ENCODE measurements at regions not wholly inside any gene's neighbourhood (a gene's known extent, or its start where the extent isn't known, plus 50 kb on each side); places are given as distances from the start of the nearest gene placed in this dataset.

DNA sequence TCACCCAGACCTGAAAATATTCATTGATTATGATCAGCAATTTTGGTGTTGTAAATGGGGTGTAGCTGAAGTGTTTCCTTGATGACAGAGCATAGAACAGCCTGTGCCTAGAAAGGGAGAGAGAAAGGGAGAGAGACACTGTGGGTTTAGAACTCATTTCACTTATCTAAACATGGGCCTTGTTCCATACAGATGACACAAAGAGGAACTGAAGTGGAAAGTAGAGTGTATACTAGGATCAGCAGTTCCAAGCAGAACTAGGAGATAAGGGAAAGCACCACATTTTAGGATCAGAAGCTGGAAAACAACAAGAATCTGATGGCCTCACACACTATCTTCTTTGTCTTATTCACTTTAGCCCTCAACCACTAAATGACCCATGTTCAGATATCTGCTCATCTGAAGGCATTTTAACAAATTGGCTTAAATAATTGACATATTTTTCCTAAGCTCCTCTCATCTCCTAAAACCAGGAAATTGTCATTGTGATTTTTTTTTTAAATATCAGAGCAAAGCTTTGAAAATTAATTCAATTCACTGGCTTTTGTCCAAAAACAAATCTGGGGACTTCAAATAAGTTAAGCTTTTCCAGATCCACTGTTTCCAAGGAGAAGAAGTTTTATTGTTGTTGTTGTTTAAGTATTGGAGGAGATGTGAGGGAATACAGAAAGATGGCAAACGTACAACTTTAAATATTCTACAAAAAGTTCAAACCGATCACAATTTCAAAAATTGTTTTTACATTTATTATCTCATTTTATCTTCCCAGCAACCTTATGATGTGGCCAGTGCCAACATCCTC is 103.8 kb downstream of the LYPLAL1 start:
- DNase-seq (ENCODE audit: low read depth, low spot score), result no peak

GRCh38 chr1:219276049-219276738 is 102.5 kb downstream of the LYPLAL1 start:
- DNase-seq (ENCODE audit: low read depth, low spot score), result no peak

GRCh38 chr1:219273088-219273686 is 99.5 kb downstream of the LYPLAL1 start:
- DNase-seq (ENCODE audit: low read depth, low spot score), result no peak

DNA sequence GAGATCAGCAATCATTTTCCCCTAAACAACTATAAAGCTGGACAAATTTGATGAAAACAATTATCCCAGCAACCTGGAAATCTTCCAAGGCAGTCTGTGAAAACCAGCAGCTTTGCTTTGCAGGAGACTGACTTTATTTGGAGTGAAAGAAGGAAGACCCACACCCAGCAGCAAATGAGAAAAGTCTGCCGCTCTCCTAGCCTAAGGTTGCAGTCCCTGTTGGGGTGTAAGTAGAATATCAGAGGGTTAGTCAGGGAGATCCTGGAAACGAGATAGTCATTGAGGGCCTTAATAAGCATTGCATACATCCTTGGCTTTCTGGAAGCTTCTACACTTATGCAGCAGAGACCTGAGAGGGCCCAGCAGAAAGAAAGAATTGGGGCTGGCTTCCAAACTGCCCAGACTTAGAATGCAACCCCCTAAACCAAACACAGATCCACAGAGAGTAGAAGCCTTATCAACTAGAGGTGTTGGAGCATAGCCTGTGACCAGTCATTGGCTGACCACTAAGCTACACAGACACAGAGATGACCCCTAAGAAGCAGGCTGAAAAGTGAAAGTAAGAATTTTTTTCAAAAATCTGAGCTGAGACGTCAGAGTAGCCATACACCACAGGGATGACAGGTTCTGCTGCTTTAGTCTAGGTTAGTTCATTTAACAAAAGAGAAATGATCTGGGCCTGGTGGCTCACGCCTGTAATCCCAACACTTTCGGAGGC is 98.3 kb downstream of the LYPLAL1 start:
- DNase-seq (ENCODE audit: low read depth, low spot score), result no peak

GRCh38 chr1:219269171-219269570 is 95.5 kb downstream of the LYPLAL1 start:
- no peak for DNase-seq (ENCODE audit: low read depth, low spot score)

GRCh38 chr1:219266524-219266923 is 92.8 kb downstream of the LYPLAL1 start:
- no peak for DNase-seq (ENCODE audit: low read depth, low spot score)

DNA sequence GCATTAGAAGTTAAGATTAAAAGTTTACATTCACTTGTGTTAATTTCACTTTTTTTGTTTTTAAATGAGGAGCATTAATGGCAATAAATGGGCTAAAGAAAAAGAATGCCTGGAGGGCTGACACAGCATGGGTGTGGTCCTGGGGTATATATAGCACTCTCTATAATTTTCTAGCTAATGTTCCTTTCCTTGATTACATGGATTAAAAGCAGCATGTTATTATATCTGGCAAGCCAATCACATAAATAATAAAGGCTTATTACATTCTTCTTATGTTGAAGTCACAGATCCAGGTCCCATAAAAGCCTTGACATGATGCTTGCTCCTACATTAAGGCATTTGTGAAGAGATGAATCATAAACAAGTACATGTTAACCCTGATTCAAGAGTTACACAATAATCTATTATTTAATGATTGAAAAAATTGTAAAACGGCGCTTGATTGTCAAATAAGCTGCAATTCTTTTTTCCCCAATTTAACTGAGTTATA is 91.4 kb downstream of the LYPLAL1 start:
- DNase-seq (ENCODE audit: low read depth, low spot score), result no peak

- DNase-seq (ENCODE audit: low read depth, low spot score), result no peak
Measured at GRCh38 chr1:219264561-219264960, 90.9 kb downstream of the LYPLAL1 start.
